Skeletal muscle satellite cell (primary cell): ENCODE measurements at regions not wholly inside any gene's neighbourhood (a gene's known extent, or its start where the extent isn't known, plus 50 kb on each side); places are given as distances from the start of the nearest gene placed in this dataset.

Experiments used
- H3K27me3 ChIP-seq: 2 replicates; pipeline ENCODE4 v1.7.0; 2013; ENCODE audit warnings: low read length; ENCODE audit not compliant: control insufficient read depth, insufficient read depth
- H3K36me3 ChIP-seq: 2 replicates; pipeline ENCODE4 v1.7.0; 2013; ENCODE audit warnings: mild to moderate bottlenecking, control low read depth, low read length; ENCODE audit not compliant: insufficient read depth
- H3K4me1 ChIP-seq: 2 replicates; pipeline ENCODE4 v1.7.0; 2013; ENCODE audit warnings: low read length; ENCODE audit not compliant: control insufficient read depth, insufficient read depth
- H3K4me2 ChIP-seq: 2 replicates; pipeline ENCODE4 v1.7.0; 2013; ENCODE audit warnings: mild to moderate bottlenecking, low read length
- H3K4me3 ChIP-seq: 2 replicates; pipeline ENCODE4 v1.7.0; 2013; ENCODE audit warnings: low read length
- H3K9ac ChIP-seq: 2 replicates; pipeline ENCODE4 v1.7.0; 2013; ENCODE audit warnings: mild to moderate bottlenecking, low read depth, low read length, moderate library complexity
- H3K9me3 ChIP-seq: replicated peaks from 2 replicates; pipeline ENCODE4 v1.7.0; 2013; ENCODE audit warnings: mild to moderate bottlenecking, control low read depth, low read length

DNA sequence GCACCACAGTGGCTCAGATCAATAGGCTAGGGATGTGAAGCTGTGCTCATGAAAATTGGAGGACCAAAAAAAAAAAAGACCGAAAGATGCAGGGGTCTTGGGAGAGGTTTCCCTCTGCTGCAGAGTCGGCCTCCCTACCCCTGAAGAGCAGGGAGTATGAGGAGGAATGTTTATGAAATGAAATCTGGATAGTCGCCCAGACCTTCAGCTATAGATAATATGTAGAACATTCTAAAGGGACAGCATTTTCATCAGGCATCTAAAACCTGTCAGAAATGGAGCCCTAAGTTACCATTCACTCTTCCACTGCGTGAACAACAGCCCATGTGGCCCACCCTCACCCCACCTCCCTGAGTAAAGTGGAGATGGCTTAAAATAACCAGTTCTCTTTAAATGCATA, 122.9 kb downstream of the TMEM174 start:
- peaks cover 11% of the 10 kb centered on the region for H3K4me1 ChIP-seq
- H3K36me3 ChIP-seq, result no peaks in the 10 kb centered on the region
- peaks cover 84% of the 10 kb centered on the region for H3K27me3 ChIP-seq
- H3K9ac ChIP-seq, result no peak overlapping the region
- no peak overlapping the region for H3K4me3 ChIP-seq
- H3K4me2 ChIP-seq, result no peak overlapping the region
- no peaks in the 10 kb centered on the region for H3K9me3 ChIP-seq

DNA sequence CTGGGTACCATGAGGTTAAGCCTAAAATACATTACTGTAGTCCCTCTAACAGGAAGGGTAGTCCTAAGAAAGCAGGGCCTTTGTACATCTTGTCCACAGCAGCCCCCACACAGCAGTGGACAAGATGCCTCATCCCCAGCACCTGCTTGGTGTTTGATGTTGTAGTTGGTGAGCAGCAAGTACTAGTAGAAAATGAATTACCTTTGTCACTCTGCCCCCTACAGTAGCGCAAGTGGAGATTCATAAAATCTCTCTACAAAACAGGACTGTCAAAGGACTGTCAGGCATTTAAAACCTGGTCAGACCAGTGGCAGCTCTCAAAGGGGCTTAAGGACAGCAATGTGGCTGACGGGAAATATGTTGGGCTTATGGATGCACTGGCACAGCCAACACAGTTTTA, 122.5 kb downstream of the TMEM174 start:
- Histone ChIP-seq H3K9me3 (no peaks in the 10 kb centered on the region), H3K36me3 (no peaks in the 10 kb centered on the region), H3K27me3 (peaks cover 80% of the 10 kb centered on the region), H3K4me3 (no peak overlapping the region), H3K9ac (no peak overlapping the region), H3K4me2 (no peak overlapping the region), H3K4me1 (peaks cover 11% of the 10 kb centered on the region)

DNA sequence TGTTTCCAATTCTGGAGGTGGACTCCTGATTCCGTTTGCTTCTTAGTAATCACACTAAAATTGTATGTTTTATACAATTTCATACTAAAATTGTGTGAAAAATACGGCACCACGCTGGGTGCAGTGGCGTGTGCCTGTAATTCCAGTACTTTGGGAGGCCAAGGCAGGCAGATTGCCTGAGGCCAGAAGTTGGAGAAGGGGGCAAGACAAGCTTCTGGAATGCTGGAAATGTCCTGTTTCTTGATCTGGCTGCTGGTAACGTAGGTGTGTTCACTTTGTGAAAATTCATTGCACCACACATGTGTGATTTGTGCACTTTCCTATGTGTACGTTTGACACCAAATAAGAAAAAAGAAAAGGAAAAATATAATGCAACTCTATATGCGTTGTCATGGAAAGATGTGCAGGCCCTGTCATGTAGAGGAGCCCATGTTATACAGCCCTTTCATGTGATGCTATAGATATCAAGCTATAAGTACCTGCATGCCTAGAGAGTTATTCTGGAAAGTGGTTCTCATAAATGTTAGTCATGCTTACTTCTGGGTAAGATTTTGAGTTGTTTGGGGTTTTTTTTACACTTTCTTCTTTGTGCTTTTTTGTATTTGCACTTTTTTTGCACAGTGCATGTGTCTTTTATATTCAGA, 119.9 kb downstream of the TMEM174 start:
- Histone ChIP-seq H3K9ac (no peak overlapping the region), H3K36me3 (no peaks in the 10 kb centered on the region), H3K4me2 (no peak overlapping the region), H3K4me1 (no peaks in the 10 kb centered on the region), H3K27me3 (peaks cover 73% of the 10 kb centered on the region), H3K4me3 (no peak overlapping the region), H3K9me3 (no peaks in the 10 kb centered on the region)

DNA sequence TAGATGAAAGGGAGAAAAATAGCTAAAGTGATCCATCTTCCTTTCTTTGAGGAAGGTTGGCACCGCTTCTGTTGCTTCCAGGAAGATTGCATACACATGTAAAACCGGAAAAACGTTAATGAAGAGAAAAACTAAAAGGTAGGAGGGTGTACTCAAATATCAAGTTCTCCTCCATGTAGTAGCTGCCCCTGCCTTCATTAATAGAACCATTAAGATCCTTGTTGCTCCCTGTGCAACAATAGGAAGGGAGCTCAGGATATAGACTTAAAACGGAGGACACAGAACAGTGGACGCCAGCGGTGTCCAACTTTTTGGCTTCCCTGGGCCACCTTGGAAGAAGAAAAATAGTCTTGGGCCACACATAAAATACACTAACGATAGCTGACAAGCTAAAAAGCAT, 118.9 kb downstream of the TMEM174 start:
- Histone ChIP-seq H3K4me3 (no peak overlapping the region), H3K4me1 (no peaks in the 10 kb centered on the region), H3K9ac (no peak overlapping the region), H3K9me3 (no peaks in the 10 kb centered on the region), H3K36me3 (no peaks in the 10 kb centered on the region), H3K27me3 (peaks cover 63% of the 10 kb centered on the region), H3K4me2 (no peak overlapping the region)

DNA sequence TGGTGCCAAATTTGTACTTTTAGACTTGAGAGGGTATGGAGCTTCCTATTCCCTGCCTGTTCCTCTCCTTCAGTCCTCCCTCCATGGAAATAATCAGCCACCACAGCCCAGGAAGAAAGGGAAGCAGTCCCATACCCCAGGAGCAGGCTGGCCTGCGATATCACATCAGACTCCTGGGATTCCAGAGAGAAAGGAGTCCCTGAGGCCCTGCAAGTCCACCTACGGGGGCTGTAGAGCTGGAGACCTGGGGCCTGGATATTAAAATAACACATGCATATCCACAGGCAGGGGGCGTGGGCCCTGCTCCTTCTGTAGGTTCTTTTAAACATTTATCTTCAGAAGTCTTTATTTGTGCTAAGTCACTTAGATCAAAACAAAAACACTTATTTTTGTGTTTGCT, 117.2 kb downstream of the TMEM174 start:
- Histone ChIP-seq H3K36me3 (no peaks in the 10 kb centered on the region), H3K9ac (no peak overlapping the region), H3K4me3 (no peak overlapping the region), H3K4me2 (no peak overlapping the region), H3K9me3 (no peaks in the 10 kb centered on the region), H3K27me3 (peaks cover 49% of the 10 kb centered on the region), H3K4me1 (no peaks in the 10 kb centered on the region)

DNA sequence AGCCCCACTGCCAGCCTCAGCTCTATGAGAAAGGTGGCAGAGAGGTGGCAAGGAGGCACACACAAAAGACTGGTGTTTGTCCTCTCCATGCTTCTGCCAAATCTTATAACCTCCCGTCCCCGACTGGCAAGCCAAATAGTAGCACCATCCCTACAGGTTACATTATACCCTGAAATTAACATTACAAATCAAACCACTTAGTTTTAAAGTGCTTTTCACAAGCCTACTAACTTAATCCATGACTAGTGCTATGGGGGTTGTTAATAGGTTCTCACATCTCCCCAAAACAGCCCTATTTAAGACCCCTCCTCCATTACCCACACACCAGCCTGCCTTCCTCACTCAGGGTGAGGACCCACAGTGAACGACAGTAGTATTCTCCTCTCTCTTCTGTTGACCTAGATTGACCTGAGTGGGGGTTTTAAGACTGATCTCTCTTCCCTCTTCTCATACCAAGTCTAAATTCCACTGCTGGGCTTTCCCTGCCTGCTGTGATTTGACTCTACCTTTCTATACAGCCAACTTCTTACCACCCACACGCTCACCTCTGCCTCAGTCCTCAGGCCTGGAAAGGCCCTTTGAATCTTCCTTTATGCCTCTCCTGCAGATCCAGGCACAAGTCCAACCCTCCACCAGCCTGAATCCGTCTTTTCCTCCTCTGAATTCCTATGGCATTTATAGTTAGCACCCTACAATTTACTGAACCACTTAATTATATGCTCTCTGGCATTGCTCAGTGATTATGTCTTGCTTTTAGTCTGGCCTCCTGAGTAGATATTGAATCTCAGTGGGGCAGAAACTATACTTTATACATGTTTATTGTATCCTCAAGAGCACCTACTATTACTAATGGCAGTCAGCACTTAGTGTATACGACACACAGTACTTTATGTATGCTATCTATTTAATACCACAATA, 116.1 kb downstream of the TMEM174 start:
- H3K9me3 ChIP-seq, result no peaks in the 10 kb centered on the region
- H3K36me3 ChIP-seq, result no peaks in the 10 kb centered on the region
- H3K9ac ChIP-seq, result no peak overlapping the region
- H3K4me3 ChIP-seq, result no peak overlapping the region
- H3K4me1 ChIP-seq, result no peaks in the 10 kb centered on the region
- peaks cover 49% of the 10 kb centered on the region for H3K27me3 ChIP-seq
- no peak overlapping the region for H3K4me2 ChIP-seq

DNA sequence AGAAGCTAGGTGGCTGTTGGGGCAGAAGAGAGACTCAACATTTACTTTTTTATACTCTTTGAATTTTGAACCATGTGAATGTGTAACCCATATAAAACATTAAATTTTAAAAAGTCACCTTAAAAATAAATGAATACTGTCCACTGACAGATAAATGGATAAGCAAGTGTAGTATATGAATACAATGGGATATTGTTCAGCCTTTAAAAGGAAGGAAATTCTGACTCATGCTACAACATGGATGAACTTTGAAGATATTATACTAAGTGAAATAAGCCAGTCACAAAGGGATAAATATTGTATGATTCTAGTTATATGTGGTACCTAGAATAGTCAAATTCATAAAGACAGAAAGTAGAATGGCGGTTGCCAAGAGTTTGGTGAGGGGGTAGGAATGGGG, 113.9 kb downstream of the TMEM174 start:
- H3K36me3 ChIP-seq, result no peaks in the 10 kb centered on the region
- no peak overlapping the region for H3K9ac ChIP-seq
- no peaks in the 10 kb centered on the region for H3K9me3 ChIP-seq
- no peaks in the 10 kb centered on the region for H3K4me1 ChIP-seq
- no peak overlapping the region for H3K4me2 ChIP-seq
- peaks cover 45% of the 10 kb centered on the region for H3K27me3 ChIP-seq
- H3K4me3 ChIP-seq, result no peak overlapping the region

DNA sequence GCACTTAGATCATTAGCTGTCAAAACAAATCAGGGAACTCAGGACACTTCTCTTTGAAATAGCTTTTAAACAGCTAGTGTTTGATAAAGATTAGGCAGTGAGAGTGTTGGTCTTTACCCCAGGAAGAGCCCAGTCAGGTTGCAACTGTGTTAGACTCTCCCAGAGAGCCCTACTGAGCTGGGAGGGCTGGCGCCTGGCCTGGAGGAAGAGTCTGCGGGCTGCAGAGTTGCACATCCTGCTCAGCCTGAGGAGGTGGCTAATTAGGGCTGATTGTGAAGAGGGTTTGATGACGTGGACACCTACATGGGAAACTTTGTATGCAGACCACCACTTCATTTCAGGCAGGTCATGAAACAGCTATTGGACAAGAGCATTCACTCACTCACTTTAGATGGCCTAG, 112.0 kb downstream of the TMEM174 start:
- Histone ChIP-seq H3K9me3 (no peaks in the 10 kb centered on the region), H3K27me3 (peaks cover 36% of the 10 kb centered on the region), H3K9ac (no peak overlapping the region), H3K4me3 (no peak overlapping the region), H3K4me1 (peaks cover 13% of the 10 kb centered on the region), H3K4me2 (no peak overlapping the region), H3K36me3 (no peaks in the 10 kb centered on the region)

DNA sequence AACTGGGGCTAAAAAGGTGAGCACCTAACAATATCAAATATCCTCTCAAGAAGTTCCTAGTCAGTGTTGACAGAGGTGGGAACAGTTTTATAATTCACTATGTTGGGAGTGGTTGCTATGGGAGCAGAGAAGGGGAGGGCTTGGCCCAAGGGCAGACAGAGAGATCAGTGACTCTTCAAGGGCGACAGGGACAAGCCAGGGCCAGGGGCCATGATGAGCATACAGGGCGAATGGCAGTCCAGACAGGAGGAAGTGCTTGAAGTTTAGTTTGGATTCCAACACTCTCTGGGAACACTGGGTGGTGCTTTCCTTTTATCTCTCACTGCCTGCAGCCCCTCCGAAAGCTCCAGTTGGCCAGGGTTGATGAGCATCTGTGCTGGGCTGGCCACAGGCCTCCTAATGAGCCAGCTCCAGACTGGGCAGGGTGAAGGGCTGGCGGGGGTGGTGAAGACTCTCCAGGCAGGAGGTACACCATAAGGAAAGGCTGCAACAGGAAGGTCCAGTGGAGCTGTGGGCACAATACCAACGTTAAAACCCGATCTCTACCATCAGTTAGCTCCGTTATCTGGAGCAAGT, 111.3 kb downstream of the TMEM174 start:
- H3K4me2 ChIP-seq, result no peak overlapping the region
- H3K9me3 ChIP-seq, result no peaks in the 10 kb centered on the region
- no peak overlapping the region for H3K4me3 ChIP-seq
- H3K4me1 ChIP-seq, result peaks cover 13% of the 10 kb centered on the region
- H3K27me3 ChIP-seq, result peaks cover 36% of the 10 kb centered on the region
- H3K36me3 ChIP-seq, result no peaks in the 10 kb centered on the region
- no peak overlapping the region for H3K9ac ChIP-seq

DNA sequence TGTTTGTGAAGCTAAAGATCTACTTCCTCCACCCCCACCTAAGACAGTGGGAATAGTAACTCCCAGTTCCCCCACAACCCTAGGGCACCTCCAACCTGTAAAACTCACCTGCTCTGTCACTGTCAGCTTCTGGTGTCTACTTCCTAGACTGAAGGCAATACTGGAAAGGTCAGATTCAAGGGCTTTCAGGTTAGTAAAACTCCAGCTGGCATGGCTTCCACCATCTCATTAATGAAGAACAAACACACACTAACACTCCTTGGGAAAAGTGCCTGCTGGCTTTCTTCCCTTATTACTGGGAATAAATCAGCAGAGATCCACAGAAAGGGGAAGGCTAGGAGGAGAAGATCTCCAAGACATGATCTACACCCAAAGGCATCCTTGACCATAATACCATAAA, 109.9 kb downstream of the TMEM174 start:
- Histone ChIP-seq H3K4me3 (no peak overlapping the region), H3K4me2 (no peak overlapping the region), H3K9me3 (no peaks in the 10 kb centered on the region), H3K36me3 (no peaks in the 10 kb centered on the region), H3K9ac (no peak overlapping the region), H3K27me3 (peaks cover 34% of the 10 kb centered on the region), H3K4me1 (peaks cover 13% of the 10 kb centered on the region)

DNA sequence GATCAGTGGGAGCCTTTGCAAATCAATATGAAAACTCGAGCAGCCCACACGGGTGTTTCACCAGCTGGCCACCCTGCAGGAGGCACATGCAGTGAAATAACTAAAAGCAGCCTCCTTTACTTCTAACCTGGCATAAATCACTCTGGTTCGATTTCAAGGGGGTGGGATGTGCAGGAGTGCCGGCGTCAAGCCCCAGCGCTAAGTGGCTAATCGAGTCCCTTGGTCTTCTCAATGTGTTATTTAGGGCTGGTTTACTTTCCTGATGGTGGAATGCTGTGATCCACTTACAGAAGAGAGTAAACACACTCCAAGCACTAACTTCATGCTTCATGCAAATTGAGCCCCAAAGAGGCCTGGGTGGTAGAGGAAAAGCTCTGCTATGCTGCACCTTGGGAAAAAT, 109.4 kb downstream of the TMEM174 start:
- no peak overlapping the region for H3K9ac ChIP-seq
- no peak overlapping the region for H3K4me2 ChIP-seq
- H3K9me3 ChIP-seq, result no peaks in the 10 kb centered on the region
- H3K4me1 ChIP-seq, result peaks cover 13% of the 10 kb centered on the region
- H3K4me3 ChIP-seq, result no peak overlapping the region
- H3K36me3 ChIP-seq, result no peaks in the 10 kb centered on the region
- H3K27me3 ChIP-seq, result peaks cover 34% of the 10 kb centered on the region
